Right lobe of liver (tissue), 4 donors: ENCODE measurements at regions not wholly inside any gene's neighbourhood (a gene's known extent, or its start where the extent isn't known, plus 50 kb on each side); places are given as distances from the start of the nearest gene placed in this dataset.

ENCODE experiments used
- CTCF ChIP-seq, 4 donors: fragments of 200-600 bp in 3 of 4; fragments of 450-650 bp in 1 of 4; IDR thresholded peaks; one replicate each; pipeline versions ENCODE4 v1.5.1 to v1.8.0; 2016 to 2022; ENCODE audit warnings: antibody characterized with exemption in 4 of 4, mild to moderate bottlenecking in 2 of 4
- POLR2A ChIP-seq: fragments of 450-650 bp; IDR thresholded peaks from one replicate; pipeline ENCODE4 v1.6.1; 2017; ENCODE audit warnings: antibody characterized with exemption, mild to moderate bottlenecking
- donor health status: DM: no; HTN: no; CAD: no.
- donor health status: DM: no; HTN: no; CAD: no.
- donor health status: DM: no; HTN: yes; CAD: no.

GRCh38 chr9:79312686-79313421 lies 258.9 kb upstream of the TLE4 start:
- no peak for TF ChIP-seq CTCF (IDR thresholded peaks at IDR 0.05)
- no peak for TF ChIP-seq POLR2A
